ENCODE measurements at regions not wholly inside any gene's neighbourhood (a gene's known extent, or its start where the extent isn't known, plus 50 kb on each side); places are given as distances from the start of the nearest gene placed in this dataset.
"Not testable (repeated sequence)": the region's sequence is repeated elsewhere in the genome, so short reads cannot be mapped to it uniquely, and the experiment has no call there.

- not testable (repeated sequence) for DNase-seq (ENCODE audit: low spot score)
These were observed 69.9 kb upstream of the GDNF start for GRCh38 chr5:37909610-37910266.

GRCh38 chr5:37906416-37906815 lies 66.6 kb upstream of the GDNF start:
- no peak for DNase-seq (ENCODE audit: low spot score)

GRCh38 chr5:37905230-37905629 lies 65.4 kb upstream of the GDNF start:
- DNase-seq (ENCODE audit: low spot score): no peak

GRCh38 chr5:37902323-37902722 lies 62.5 kb upstream of the GDNF start:
- DNase-seq (ENCODE audit: low spot score): no peak

GRCh38 chr5:37900692-37901091 lies 60.9 kb upstream of the GDNF start:
- no peak for DNase-seq (ENCODE audit: low spot score)

- DNase-seq (ENCODE audit: low spot score): no peak
These were observed 59.2 kb upstream of the GDNF start for GRCh38 chr5:37899037-37899436.

GRCh38 chr5:37896159-37896558 lies 56.3 kb upstream of the GDNF start:
- DNase-seq (ENCODE audit: low spot score): no peak

GRCh38 chr5:37893434-37894134 lies 53.7 kb upstream of the GDNF start:
- DNase-seq (ENCODE audit: low spot score): no peak

- DNase-seq (ENCODE audit: low spot score): no peak
These were observed 52.7 kb upstream of the GDNF start for GRCh38 chr5:37892586-37892985.

GRCh38 chr5:37891832-37892231 lies 52.0 kb upstream of the GDNF start:
- no peak for DNase-seq (ENCODE audit: low spot score)

- no peak for DNase-seq (ENCODE audit: low spot score)
These were observed 49.9 kb upstream of the GDNF start for GRCh38 chr5:37889612-37890317.

Measured in CD4-positive, alpha-beta T cell treated with Interleukin-6 at 100 ng/mL for 8 hours (primary cell).